HepG2 (cell line): ENCODE measurements at regions not wholly inside any gene's neighbourhood (a gene's known extent, or its start where the extent isn't known, plus 50 kb on each side); places are given as distances from the start of the nearest gene placed in this dataset.
A peak's percentile ranks its signal among the peaks of the same experiment; 100 is the strongest.

ENCODE experiments used
- DNMT3B ChIP-seq: conservative IDR thresholded peaks from 2 replicates; pipeline ENCODE4 v1.6.1; 2016; ENCODE audit warnings: missing biosample characterization, control low read depth
- KDM5A ChIP-seq: fragments of 200-600 bp; sonication (generic); IDR thresholded peaks from 2 replicates; pipeline ENCODE4 v1.7.0; 2018; ENCODE audit warnings: antibody characterized with exemption, mild to moderate bottlenecking, low read length, borderline replicate concordance
- KLF15 ChIP-seq: sonication (generic); formaldehyde crosslinking; IDR thresholded peaks from 2 replicates; pipeline ENCODE4 v1.8.1; 2023; ENCODE audit warnings: borderline replicate concordance, mild to moderate bottlenecking, inconsistent platforms, missing genetic modification reagents, mixed read lengths
- MBD4 ChIP-seq: IDR thresholded peaks from 2 replicates; pipeline ENCODE4 v1.6.1; 2012; ENCODE audit warnings: low read length, inconsistent platforms, borderline replicate concordance
- MTF1 ChIP-seq: sonication (generic); formaldehyde crosslinking; IDR thresholded peaks from 2 replicates; pipeline ENCODE4 v1.5.0; 2020; ENCODE audit warnings: missing genetic modification reagents
- MYNN ChIP-seq: sonication (generic); formaldehyde crosslinking; IDR thresholded peaks from 2 replicates; pipeline ENCODE4 v1.4.0; 2020; ENCODE audit warnings: mild to moderate bottlenecking, low read depth, missing genetic modification reagents
- NFKB2 ChIP-seq: sonication (generic); formaldehyde crosslinking; IDR thresholded peaks from 2 replicates; pipeline ENCODE4 v1.4.0; 2020; ENCODE audit warnings: missing genetic modification reagents, borderline replicate concordance
- RELA ChIP-seq: sonication (generic); formaldehyde crosslinking; IDR thresholded peaks from 2 replicates; pipeline ENCODE4 v1.4.0; 2020; ENCODE audit warnings: missing genetic modification reagents
- SKI ChIP-seq: fragments of 450-650 bp; IDR thresholded peaks from one replicate; pipeline ENCODE4 v1.6.1; 2018; ENCODE audit warnings: mild to moderate bottlenecking; ENCODE audit not compliant: partially characterized antibody
- SP5 ChIP-seq: IDR thresholded peaks from 2 replicates; pipeline ENCODE4 v1.6.1; 2016; ENCODE audit warnings: low read depth, borderline replicate concordance
- ZC3H4 ChIP-seq: sonication (generic); formaldehyde crosslinking; IDR thresholded peaks from 2 replicates; pipeline ENCODE4 v1.4.0; 2020; ENCODE audit warnings: missing genetic modification reagents, borderline replicate concordance
- ZEB1 ChIP-seq: IDR thresholded peaks from 2 replicates; pipeline ENCODE4 v1.6.1; 2012; ENCODE audit warnings: mild to moderate bottlenecking, low read depth, inconsistent platforms; ENCODE audit not compliant: insufficient replicate concordance
- ZNF350 ChIP-seq: sonication (generic); formaldehyde crosslinking; IDR thresholded peaks from 2 replicates; pipeline ENCODE4 v1.4.0; 2020; ENCODE audit warnings: mild to moderate bottlenecking, low read depth, missing genetic modification reagents, borderline replicate concordance
- ZNF766 ChIP-seq: sonication (generic); formaldehyde crosslinking; IDR thresholded peaks from 2 replicates; pipeline ENCODE4 v1.5.0; 2020; ENCODE audit warnings: missing genetic modification reagents, borderline replicate concordance
- ZSCAN30 ChIP-seq: sonication (generic); formaldehyde crosslinking; IDR thresholded peaks from 2 replicates; pipeline ENCODE4 v1.5.0; 2020; ENCODE audit warnings: mild to moderate bottlenecking, missing genetic modification reagents
- TF ChIP-seq, protein P1 (sequence below): sonication (generic); formaldehyde crosslinking; IDR thresholded peaks from 2 replicates; pipeline ENCODE4 v1.8.0; 2022; ENCODE audit warnings: mild to moderate bottlenecking, missing genetic modification reagents, moderate library complexity
- TF ChIP-seq, protein P2 (sequence below), 2 experiments: fragments of 450-650 bp in 1 of 2; sonication (generic) in 1 of 2; formaldehyde crosslinking in 1 of 2; IDR thresholded peaks; 2 replicates each; pipeline versions ENCODE4 v1.6.1 to v1.8.0; 2016 to 2022; ENCODE audit warnings: antibody characterized with exemption in 1 of 2, mild to moderate bottlenecking in 1 of 2, missing genetic modification reagents in 1 of 2
- TF ChIP-seq, protein P3 (sequence below): IDR thresholded peaks from 2 replicates; pipeline ENCODE4 v1.6.1; 2016; ENCODE audit warnings: missing compliant biosample characterization, missing genetic modification reagents, borderline replicate concordance

DNA sequence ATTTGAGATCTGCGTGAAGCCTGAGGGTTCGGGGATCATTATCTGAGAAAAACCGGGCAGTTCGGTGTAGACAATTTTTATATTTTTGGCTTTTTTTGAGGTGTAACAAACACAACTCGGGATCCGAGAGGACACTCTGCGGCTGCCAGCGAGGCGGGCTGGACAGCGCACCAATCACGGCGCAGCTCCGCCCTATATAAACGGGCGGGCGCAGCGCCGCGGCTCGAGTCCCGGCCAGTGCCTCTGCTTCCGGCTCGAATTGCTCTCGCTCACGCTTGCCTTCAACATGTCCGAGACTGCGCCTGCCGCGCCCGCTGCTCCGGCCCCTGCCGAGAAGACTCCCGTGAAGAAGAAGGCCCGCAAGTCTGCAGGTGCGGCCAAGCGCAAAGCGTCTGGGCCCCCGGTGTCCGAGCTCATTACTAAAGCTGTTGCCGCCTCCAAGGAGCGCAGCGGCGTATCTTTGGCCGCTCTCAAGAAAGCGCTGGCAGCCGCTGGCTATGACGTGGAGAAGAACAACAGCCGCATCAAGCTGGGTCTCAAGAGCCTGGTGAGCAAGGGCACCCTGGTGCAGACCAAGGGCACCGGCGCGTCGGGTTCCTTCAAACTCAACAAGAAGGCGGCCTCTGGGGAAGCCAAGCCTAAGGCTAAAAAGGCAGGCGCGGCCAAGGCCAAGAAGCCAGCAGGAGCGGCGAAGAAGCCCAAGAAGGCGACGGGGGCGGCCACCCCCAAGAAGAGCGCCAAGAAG, 69.0 kb downstream of the HFE start (continued):
- TF ChIP-seq, protein P1, sequence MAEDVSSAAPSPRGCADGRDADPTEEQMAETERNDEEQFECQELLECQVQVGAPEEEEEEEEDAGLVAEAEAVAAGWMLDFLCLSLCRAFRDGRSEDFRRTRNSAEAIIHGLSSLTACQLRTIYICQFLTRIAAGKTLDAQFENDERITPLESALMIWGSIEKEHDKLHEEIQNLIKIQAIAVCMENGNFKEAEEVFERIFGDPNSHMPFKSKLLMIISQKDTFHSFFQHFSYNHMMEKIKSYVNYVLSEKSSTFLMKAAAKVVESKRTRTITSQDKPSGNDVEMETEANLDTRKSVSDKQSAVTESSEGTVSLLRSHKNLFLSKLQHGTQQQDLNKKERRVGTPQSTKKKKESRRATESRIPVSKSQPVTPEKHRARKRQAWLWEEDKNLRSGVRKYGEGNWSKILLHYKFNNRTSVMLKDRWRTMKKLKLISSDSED (CRISPR knock-in tag), result 0 out of 2 replicates have a peak, but pooled peaks have one; percentile 32
- peak; percentile 99 for TF ChIP-seq ZC3H4
- peak; percentile 73 for TF ChIP-seq RELA (CRISPR knock-in tag)
- peak; percentile 94 for TF ChIP-seq ZEB1
- peak; percentile 89; the same call in 1 of the 2 replicates for TF ChIP-seq MBD4
- peak; percentile 94 for TF ChIP-seq ZNF350 (CRISPR knock-in tag)
- TF ChIP-seq SKI, result no peak
- no peak for TF ChIP-seq SP5
- peak; percentile 98 for TF ChIP-seq NFKB2
- TF ChIP-seq MYNN (CRISPR knock-in tag), result peak; percentile 97
- peak; percentile 69; the same call in 1 of the 2 replicates for TF ChIP-seq DNMT3B (CRISPR knock-in tag)
- peak; percentile 94 for TF ChIP-seq KLF15 (CRISPR knock-in tag)
- TF ChIP-seq, protein P2, sequence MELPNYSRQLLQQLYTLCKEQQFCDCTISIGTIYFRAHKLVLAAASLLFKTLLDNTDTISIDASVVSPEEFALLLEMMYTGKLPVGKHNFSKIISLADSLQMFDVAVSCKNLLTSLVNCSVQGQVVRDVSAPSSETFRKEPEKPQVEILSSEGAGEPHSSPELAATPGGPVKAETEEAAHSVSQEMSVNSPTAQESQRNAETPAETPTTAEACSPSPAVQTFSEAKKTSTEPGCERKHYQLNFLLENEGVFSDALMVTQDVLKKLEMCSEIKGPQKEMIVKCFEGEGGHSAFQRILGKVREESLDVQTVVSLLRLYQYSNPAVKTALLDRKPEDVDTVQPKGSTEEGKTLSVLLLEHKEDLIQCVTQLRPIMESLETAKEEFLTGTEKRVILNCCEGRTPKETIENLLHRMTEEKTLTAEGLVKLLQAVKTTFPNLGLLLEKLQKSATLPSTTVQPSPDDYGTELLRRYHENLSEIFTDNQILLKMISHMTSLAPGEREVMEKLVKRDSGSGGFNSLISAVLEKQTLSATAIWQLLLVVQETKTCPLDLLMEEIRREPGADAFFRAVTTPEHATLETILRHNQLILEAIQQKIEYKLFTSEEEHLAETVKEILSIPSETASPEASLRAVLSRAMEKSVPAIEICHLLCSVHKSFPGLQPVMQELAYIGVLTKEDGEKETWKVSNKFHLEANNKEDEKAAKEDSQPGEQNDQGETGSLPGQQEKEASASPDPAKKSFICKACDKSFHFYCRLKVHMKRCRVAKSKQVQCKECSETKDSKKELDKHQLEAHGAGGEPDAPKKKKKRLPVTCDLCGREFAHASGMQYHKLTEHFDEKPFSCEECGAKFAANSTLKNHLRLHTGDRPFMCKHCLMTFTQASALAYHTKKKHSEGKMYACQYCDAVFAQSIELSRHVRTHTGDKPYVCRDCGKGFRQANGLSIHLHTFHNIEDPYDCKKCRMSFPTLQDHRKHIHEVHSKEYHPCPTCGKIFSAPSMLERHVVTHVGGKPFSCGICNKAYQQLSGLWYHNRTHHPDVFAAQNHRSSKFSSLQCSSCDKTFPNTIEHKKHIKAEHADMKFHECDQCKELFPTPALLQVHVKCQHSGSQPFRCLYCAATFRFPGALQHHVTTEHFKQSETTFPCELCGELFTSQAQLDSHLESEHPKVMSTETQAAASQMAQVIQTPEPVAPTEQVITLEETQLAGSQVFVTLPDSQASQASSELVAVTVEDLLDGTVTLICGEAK (IDR thresholded peaks at IDR 0.05), result no peak
- TF ChIP-seq, protein P2 (CRISPR knock-in tag; IDR thresholded peaks at IDR 0.05), result peak; percentile 94
- TF ChIP-seq ZNF766, result peak; percentile 91
- TF ChIP-seq KDM5A, result no peak
- TF ChIP-seq ZSCAN30 (CRISPR knock-in tag), result 0 out of 2 replicates have a peak, but pooled peaks have one; percentile 59
- TF ChIP-seq, protein P3, sequence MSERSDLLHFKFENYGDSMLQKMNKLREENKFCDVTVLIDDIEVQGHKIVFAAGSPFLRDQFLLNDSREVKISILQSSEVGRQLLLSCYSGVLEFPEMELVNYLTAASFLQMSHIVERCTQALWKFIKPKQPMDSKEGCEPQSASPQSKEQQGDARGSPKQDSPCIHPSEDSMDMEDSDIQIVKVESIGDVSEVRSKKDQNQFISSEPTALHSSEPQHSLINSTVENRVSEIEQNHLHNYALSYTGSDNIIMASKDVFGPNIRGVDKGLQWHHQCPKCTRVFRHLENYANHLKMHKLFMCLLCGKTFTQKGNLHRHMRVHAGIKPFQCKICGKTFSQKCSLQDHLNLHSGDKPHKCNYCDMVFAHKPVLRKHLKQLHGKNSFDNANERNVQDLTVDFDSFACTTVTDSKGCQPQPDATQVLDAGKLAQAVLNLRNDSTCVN (CRISPR knock-in tag), result peak; percentile 63; the same call in 1 of the 2 replicates
- peak; percentile 92; the same call in 1 of the 2 replicates for TF ChIP-seq MTF1 (CRISPR knock-in tag)
